ENCODE measurements at regions not wholly inside any gene's neighbourhood (a gene's known extent, or its start where the extent isn't known, plus 50 kb on each side); places are given as distances from the start of the nearest gene placed in this dataset.
"Not testable (repeated sequence)": the region's sequence is repeated elsewhere in the genome, so short reads cannot be mapped to it uniquely, and the experiment has no call there.

DNA sequence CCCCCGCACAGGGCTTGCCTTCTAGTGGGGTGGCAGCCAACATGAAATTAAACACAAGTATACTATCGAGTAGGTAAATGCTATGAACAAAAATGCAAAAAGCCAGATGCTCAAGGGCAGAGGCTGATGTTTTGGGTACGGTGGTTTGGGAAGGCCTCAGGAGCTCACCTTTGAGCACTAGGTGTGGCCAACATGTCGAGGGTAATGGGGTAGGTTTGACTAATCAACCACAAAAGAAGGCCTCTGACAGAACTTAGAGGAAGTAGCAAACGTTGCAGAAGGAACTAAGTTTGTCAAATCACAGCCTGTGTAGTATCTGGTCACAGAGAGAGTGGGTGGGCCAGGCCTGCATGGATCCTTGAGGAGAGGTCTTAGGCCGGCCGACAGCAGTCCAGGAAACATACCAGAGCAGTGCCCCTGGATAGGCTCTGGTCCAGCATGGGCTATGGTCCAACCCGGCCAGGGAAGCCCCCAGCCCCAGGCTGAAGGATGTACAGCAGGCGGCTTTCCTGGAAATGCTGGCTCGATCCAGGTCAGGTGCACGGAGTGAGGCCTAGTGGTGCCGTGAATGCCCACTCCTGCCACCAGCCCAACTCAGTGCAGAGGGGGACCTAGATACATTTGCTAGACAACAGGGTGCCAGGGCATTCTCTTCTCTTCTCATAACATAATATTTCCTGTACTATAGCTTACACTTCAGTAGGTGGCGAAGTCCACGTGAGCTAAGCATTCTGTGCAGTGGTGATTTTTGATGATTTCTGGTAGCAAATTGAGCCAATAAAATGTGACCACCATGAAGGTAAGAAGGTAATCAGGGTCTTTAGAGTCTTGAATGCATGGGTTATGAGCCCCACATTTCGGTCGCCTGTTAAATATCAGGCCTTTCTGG, 56.3 kb upstream of the CD93 start:
- no peak overlapping the region for H3K27ac ChIP-seq
- TF ChIP-seq, protein P1, sequence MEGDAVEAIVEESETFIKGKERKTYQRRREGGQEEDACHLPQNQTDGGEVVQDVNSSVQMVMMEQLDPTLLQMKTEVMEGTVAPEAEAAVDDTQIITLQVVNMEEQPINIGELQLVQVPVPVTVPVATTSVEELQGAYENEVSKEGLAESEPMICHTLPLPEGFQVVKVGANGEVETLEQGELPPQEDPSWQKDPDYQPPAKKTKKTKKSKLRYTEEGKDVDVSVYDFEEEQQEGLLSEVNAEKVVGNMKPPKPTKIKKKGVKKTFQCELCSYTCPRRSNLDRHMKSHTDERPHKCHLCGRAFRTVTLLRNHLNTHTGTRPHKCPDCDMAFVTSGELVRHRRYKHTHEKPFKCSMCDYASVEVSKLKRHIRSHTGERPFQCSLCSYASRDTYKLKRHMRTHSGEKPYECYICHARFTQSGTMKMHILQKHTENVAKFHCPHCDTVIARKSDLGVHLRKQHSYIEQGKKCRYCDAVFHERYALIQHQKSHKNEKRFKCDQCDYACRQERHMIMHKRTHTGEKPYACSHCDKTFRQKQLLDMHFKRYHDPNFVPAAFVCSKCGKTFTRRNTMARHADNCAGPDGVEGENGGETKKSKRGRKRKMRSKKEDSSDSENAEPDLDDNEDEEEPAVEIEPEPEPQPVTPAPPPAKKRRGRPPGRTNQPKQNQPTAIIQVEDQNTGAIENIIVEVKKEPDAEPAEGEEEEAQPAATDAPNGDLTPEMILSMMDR (conservative IDR thresholded peaks at IDR 0.05): no peak
- no peak for TF ChIP-seq ZFX (IDR thresholded peaks at IDR 0.05)

DNA sequence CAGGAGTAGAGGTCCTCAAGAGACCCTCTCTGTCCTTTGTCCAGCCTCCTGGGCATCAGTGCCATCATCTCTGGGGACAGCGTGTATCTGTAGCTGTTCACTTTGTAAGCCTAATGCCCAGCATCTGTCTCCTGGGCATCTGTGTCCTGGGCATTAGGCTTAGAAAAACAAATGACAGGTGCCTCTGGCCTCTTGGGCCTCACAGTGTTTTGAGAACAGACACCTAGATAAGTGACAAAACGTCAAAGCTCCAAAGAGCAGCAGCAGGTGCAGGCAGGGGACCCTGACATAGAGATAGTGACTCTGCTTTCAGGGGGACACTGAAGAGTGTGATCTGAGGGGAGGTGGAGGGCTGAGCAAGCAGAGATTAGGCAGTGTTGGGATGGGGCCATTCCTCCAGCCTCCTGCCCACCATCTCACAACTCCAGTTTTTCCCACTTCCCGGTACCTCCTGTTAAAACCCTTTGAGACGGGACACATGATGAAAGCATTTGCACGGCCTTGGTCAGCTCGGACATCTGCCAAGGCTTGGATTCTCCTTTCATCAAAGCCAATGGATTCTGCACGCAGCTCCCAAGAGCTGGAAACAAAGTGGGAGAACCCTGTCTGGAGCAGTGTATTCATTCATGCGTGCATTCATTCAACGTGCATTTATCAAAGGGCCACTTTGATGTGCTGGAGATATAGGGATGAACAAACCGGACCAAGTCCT, 55.5 kb upstream of the CD93 start:
- no peak for TF ChIP-seq ZFX (IDR thresholded peaks at IDR 0.05)
- TF ChIP-seq, protein P1 (conservative IDR thresholded peaks at IDR 0.05): no peak
- H3K27ac ChIP-seq: no peak overlapping the region

DNA sequence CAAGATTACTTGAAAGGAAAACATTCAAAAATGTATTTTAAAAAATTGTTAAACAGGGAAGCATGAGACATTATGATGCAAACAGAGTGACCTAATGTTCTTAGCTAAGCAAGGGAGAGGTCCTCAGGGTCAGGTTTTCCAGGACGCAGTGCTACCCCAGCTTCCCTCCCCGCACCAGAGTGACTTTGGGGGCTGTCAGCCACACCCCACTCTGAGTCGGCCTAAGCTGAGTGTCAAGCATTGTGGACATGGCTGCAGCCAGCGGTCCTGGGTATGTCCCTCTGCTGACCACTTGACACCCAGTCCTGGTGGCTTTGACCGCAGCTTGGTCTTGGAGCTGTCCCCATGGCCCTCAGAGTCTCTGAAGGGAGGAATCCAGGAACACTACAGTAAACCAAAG, 54.9 kb upstream of the CD93 start:
- no peak overlapping the region for H3K27ac ChIP-seq
- no peak for TF ChIP-seq ZFX (IDR thresholded peaks at IDR 0.05)
- TF ChIP-seq, protein P1 (conservative IDR thresholded peaks at IDR 0.05): no peak

DNA sequence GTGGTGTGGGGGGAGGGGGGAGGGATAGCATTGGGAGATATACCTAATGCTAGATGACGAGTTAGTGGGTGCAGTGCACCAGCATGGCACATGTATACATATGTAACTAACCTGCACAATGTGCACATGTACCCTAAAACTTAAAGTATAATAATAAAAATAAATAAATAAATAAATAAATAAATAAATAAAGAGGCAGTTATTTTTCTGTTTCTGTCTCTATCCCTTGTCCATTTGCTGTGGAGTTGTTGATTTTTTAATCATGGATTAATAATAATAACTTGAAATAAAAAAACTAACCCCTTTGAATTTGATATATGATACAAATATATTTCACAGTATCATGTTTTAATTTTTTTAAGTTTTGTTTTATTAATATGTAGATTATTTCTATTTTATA, 53.9 kb upstream of the CD93 start:
- not testable (repeated sequence) for H3K27ac ChIP-seq

DNA sequence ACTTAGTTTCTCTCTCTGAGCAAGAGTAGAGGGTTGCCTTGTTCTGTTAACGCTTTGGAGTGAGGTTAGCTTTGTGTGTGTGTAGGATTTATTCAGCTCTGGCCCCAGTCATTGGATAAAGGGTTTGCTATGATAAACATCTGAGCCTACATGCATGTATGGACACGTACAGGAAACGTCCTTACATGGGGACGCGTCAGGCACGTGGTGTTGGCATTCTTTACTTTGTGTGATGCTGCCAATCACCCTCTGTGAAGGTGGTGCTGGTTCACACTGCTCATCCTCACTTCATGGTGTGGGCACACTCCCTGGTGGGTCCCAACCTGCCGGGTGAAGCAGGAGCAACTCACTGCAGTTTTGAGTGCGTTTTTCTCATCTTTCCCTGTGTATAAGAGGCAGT, 53.4 kb upstream of the CD93 start:
- TF ChIP-seq, protein P1 (conservative IDR thresholded peaks at IDR 0.05): no peak
- TF ChIP-seq ZFX (IDR thresholded peaks at IDR 0.05): no peak
- H3K27ac ChIP-seq: no peak overlapping the region

DNA sequence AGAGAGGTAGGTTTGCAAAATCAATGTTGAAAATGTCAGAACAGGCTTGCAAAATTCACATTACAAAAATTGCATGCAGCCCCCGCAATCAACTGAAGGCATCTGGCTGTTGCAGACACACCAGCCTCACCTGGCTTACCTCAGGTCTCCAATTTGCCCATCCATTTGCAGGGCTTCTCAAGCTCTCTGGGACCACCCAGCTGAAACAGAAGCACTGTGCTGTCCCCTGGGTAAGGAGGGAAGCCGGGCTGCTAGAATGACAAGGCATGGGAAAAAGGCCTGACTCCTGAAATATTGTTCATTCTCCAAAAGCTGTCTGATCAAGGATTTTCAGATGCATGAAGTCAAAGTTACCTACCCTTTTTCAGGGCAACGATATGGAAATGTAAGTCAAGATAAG, 52.6 kb upstream of the CD93 start:
- TF ChIP-seq, protein P1 (conservative IDR thresholded peaks at IDR 0.05): no peak
- no peak for TF ChIP-seq ZFX (IDR thresholded peaks at IDR 0.05)
- no peak overlapping the region for H3K27ac ChIP-seq

DNA sequence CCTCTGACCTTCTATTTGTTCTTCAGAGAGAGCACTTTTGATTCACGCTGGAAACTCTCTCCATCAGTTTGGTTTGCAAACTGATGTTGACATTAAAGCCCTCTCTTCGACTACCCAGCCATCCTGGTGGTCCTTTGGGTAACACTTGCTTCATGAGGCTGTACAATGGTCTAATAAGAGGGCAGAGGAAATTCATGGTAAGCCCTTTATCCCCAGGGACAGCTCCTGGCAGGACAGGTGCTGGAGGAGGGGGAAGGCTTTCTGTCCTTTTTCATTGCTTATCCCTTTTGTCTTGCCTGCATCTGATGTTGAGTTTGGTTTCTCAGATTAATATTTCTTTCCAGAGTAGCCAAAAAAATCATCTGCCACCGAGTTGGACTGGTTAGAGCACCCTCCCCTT, 52.1 kb upstream of the CD93 start:
- H3K27ac ChIP-seq: no peak overlapping the region
- TF ChIP-seq ZFX (IDR thresholded peaks at IDR 0.05): no peak
- TF ChIP-seq, protein P1 (conservative IDR thresholded peaks at IDR 0.05): no peak
